HG02981 (cell line): ENCODE measurements at regions not wholly inside any gene's neighbourhood (a gene's known extent, or its start where the extent isn't known, plus 50 kb on each side); places are given as distances from the start of the nearest gene placed in this dataset.
"Not testable (repeated sequence)": the region's sequence is repeated elsewhere in the genome, so short reads cannot be mapped to it uniquely, and the experiment has no call there.

ENCODE experiments used
- ATAC-seq: cut with Tn5 transposase; IDR thresholded peaks from one replicate; pipeline ENCODE4 v1.9.1; 2021; ENCODE audit warnings: mild to moderate bottlenecking, moderate library complexity; ENCODE audit not compliant: unreplicated experiment

GRCh38 chr15:59904450-59905135, 99.5 kb upstream of the FOXB1 start:
- ATAC-seq, result no peak

DNA sequence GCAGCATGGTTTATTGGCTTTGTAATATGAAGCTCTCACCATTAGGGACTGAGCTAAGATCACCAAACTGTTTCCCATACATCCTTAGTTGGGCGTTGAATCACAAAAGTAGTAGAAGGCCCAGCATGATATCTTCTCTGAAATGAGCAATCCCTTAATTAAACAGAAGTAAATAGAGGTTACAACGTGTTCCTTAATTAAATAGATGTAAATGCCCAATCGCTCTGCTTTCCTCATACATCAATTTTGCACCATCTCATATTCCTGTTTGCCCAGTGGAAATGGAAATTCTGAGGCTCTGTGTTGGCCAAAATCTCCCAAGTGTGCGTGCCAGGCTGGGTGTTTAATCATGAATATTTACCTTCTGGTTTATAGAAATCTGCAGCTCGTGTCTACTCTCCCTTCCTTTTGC, 107.4 kb upstream of the FOXB1 start:
- no peak for ATAC-seq

DNA sequence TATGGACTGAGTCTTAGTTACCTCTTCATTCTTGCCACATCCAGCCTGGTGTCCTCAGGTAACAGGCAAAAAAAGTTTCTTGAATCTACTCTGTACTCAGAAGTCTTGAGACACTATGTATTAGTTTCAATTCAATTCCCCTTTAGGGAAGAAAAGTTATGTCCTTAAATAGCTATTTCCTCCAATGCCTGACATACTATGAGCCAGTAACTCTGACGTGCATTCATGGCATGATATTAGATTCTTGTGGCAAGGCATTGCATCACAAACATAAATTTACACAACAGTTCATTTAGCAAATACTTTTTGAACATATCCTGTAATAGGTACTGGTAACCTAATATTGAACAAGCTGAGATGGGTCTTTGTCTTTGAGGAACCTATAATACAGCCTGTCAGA, 109.3 kb upstream of the FOXB1 start:
- no peak for ATAC-seq

DNA sequence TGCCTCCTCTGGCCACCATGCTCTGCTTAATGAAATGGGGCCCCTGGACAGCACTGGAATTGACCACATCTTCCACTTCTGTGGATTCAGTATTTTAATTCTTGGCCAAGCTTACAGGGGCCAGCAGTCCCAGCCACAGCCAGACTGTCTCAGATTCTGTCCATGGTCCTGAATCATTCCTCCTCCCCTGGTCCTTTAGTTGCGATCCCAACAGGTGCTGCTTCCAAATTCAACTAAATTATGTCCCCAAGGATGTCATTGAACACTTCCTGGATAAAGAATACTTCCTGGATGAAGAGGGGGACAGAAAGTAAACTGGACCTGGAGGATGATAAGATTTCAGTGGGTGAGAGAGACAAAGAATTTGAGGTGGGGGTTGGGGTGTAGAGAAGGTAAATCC, 111.1 kb upstream of the FOXB1 start:
- no peak for ATAC-seq

- not testable (repeated sequence) for ATAC-seq
Measured at GRCh38 chr15:59887870-59888269, 116.2 kb upstream of the FOXB1 start.

GRCh38 chr15:59887211-59887610, 116.9 kb upstream of the FOXB1 start:
- ATAC-seq, result no peak

GRCh38 chr15:59886441-59886840, 117.7 kb upstream of the FOXB1 start:
- no peak for ATAC-seq

DNA sequence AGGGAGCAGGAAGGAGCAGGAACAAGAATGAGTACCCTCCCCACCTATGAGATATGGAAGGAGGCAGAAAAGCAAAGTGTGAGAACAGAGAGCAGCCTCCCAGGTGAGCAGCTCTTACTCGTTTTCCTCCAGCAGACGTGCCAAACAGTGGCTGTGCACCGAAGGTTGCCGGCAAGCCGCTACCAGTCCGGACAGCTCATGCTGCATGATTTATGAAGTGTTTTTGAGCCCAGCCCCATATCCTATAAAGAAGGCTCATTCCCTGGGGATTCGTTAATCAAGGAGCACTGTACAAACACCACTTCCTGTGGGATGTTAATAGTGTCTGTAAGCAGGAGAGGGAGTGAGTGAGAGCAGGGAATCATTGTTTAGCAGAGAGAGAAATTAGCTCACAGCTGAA, 118.3 kb upstream of the FOXB1 start:
- ATAC-seq, result no peak

- no peak for ATAC-seq
Measured at GRCh38 chr15:59879506-59880265, 124.4 kb upstream of the FOXB1 start.

DNA sequence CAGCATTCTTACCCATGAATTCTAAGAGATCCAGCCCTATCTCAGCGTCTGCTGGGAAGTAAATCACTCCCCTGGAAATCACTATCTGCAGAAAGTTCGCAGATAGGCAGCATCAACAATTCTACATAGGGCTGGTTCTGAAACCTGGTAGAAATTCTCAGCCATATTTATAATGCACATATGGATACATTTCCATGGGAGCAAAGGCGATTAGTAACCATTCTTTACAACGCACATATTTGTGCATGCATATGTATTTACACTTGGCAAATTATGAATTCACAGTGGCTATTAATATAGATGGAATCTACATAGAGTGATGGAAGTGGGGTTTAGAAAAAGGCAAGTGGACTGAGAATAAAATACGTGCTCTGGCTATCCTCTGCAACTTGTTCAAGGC, 128.0 kb upstream of the FOXB1 start:
- no peak for ATAC-seq

- ATAC-seq, result no peak
Measured at GRCh38 chr15:59873644-59874272, 130.4 kb upstream of the FOXB1 start.

DNA sequence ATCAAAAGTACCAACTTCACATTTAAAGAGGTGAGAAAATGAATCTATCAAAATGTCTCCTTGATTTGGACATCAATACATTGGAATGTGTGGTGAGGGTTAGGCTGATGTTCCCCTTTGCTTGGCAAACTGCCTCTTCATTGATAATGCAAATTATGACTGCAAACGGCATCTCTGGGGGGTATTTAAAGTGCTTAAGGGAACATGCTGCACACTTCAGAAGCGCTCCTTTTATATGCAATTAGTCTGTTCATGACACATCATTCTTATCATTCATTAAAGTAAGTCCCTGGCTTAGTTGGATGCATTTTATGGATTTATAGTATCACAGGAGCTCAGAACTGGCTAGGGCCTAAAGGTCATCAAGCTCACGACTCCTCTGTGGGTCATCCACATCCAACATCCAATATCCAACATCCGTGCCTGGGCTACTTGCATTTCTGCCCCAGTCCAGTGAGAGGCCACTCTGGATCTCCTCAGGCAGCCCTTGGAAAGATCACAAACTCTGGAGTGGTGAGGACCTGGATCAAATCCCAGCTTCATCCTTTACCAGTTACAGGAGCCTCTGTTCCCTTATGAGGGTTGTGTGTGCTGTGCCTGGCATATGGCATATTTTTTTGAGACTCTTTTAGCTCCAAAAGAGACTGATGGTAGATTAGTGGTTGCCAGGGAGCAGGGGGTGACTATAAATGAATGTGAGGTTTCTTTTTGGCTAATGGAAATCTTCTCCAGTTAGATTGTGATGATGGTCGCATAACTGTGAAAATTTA, 136.8 kb upstream of the FOXB1 start:
- no peak for ATAC-seq

GRCh38 chr15:59866642-59867041, 137.5 kb upstream of the FOXB1 start:
- ATAC-seq, result no peak

DNA sequence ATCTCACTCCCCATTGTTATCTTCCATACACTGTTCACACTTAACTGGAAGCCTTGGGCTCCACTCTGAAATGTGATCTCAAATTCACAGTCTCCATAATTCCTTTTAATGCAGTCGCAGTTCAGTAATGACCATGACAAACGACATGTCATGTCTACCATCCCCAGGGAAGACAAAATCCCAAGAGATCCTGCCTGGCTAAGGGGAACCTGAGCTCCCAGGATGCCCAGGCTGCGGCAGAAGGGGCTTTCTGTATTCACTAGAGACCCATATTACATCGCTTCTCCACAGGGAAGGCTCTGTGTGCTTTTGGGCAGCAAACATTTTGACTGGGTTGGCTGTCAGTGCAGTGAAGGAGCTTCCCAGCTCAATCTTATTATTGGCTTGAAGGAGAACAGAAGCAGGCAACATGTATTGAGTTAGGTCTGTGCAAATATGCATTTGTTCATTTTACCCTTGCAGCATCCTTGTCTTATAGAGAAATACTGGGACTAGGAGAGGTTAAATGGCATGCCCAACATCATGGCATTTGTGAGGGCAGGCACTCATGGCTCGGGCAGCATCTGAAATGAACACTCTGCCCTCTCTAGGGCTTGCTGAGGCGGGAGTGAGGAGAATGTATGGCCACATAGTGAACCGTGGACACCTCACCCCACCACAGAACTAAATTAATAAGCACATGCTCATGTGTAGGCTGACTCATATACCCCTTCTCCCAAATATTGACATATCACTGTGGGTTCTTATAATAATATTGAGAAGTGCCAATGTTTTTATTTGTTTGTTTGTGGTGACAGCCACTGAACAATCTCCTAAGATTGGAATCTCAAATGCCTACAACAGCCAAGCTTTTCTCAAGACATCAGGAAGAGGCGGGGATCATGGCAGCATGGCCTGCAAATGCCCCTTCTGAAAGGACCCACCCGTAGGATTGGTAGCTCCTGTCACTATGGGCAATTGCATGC, 141.6 kb upstream of the FOXB1 start:
- ATAC-seq, result no peak

GRCh38 chr15:59847968-59848367, 156.1 kb upstream of the FOXB1 start:
- ATAC-seq, result no peak

DNA sequence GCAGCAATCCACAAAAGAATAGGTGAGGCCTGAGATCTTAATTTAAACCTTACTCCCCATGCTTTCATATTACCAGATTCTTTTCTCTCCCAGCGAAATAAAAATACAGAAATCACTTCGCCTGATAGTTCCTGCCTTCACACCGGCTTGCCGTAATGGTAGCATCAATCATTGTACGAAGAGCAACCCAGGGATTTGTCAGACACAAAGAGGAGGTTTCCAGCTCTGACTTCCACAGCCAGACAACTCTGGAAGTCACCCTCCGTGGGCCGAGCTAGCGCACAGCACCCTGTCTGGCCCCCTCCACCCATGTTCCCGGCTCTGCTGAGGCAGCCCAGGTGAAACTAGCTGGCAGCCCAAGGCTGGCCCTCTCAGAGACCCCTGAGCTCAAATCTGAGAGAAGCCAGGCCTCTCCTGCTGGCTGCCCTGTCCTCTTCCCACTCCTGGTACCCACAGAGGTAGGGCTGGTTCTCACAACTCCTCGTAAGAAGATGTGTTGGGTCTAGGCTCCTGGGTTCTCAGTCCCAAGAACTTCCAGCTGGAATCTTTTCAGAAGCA, 156.9 kb upstream of the BNIP2 start:
- ATAC-seq, result no peak

GRCh38 chr15:59843609-59844008, 154.5 kb upstream of the BNIP2 start:
- no peak for ATAC-seq

DNA sequence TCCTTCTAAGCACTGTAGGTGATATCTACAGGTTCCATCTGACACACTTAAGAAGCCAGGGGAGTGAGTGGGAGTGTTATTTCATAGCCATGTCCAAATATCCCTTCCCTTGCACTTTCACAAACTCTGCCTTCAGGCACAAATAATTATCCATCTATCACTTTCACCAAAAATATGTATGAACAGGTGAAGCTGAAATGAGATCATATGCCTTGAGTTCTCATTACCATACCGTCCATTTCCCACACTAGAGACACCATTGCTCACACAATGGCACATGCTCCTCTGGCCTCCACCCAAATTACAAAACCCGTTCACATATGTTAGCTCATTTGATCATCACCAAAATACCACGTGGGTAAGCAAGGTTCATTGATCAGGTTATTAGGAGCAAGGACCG, 151.9 kb upstream of the BNIP2 start:
- no peak for ATAC-seq

- ATAC-seq, result no peak
Measured at GRCh38 chr15:59839906-59840305, 150.8 kb upstream of the BNIP2 start.

DNA sequence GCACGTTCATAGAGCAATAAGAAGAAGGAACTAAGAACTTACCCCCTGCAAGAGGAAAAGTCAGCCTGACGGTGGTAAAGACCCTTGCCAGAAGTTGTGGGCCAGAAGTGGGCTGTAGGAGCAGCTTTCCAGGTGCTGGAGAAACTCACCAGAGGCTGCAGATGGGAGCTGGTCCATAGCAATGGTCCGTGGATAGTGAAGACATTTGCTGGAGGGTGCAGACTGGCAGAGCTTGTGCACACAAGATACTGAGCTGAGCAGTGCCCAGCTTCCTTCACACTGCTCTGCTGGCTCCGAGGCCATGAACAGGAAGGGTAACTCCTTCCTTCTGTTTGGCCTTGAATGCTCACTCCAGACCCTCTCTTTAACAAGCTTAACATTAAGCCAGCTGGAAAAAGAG, 149.8 kb upstream of the BNIP2 start:
- no peak for ATAC-seq
